Psoas muscle (tissue), 7 donors: ENCODE measurements at regions not wholly inside any gene's neighbourhood (a gene's known extent, or its start where the extent isn't known, plus 50 kb on each side); places are given as distances from the start of the nearest gene placed in this dataset.

Source experiments
- ATAC-seq, 4 donors: fragments of 200-7000 bp; cut with Tn5 transposase; one replicate each; pipeline ENCODE4 v1.9.1; 2020; ENCODE audit warnings: moderate library complexity in 3 of 4, mild to moderate bottlenecking in 2 of 4
- DNase-seq, 2 donors: peaks; one replicate each; pipeline ENCODE4 v3.0.0-alpha.2; 2020
- H3K27ac ChIP-seq: fragments of 200-600 bp; one replicate; pipeline ENCODE4 v1.8.0; 2022
- H3K27me3 ChIP-seq, 3 donors: fragments of 200-600 bp in 1 of 3; one replicate each; pipeline versions ENCODE4 v1.6.1 to v1.8.0; 2013 to 2022; ENCODE audit warnings: low read length in 2 of 3, mild to moderate bottlenecking in 2 of 3, moderate library complexity in 1 of 3; ENCODE audit not compliant: insufficient read depth in 3 of 3
- H3K36me3 ChIP-seq, 2 donors: fragments of 200-600 bp in 1 of 2; one replicate each; pipeline versions ENCODE4 v1.6.1 to v1.8.0; 2013 to 2022; ENCODE audit warnings: low read depth in 1 of 2, mild to moderate bottlenecking in 1 of 2, moderate library complexity in 1 of 2; ENCODE audit not compliant: insufficient read depth in 1 of 2
- H3K4me1 ChIP-seq: fragments of 200-600 bp; one replicate; pipeline ENCODE4 v1.8.0; 2022
- H3K4me3 ChIP-seq: fragments of 200-600 bp; one replicate; pipeline ENCODE4 v1.8.0; 2022; ENCODE audit warnings: mild to moderate bottlenecking
- H3K9me3 ChIP-seq: fragments of 200-600 bp; one replicate; pipeline ENCODE4 v1.8.0; 2022
- WGBS, 3 donors: extraction: QIAGEN DNeasy Blood & Tissue Kit; methylation state at CpG; one replicate each; pipeline versions ENCODE4 v1.1.6 to v1.1.7; 2013; 5-methylcytosine and 5-hydroxymethylcytosine counted together
- intact Hi-C, 2 donors: fragments of 100-400 bp; cut with DNase I; formaldehyde crosslinking; loops; one replicate each; pipeline versions ENCODE4 v1.11.0 to v1.14.2; 2022
- TF ChIP-seq, protein P1 (sequence below): fragments of 200-600 bp; IDR thresholded peaks from one replicate; pipeline ENCODE4 v1.8.0; 2022; ENCODE audit warnings: antibody characterized with exemption
- donor health status: healthy with polysubstance abuse.
- donor health status: DM: no; HTN: no; CAD: no; lungs with moderate emphysema.
- donor health status: Bipolar disorder and iron deficiency.
- donor health status: healthy.
- donor health status: DM: yes; HTN: yes; CAD: no.
- donor health status: DM: no; HTN: no; CAD: no.
- donor health status: DM: yes; HTN: yes; CAD: no.

DNA sequence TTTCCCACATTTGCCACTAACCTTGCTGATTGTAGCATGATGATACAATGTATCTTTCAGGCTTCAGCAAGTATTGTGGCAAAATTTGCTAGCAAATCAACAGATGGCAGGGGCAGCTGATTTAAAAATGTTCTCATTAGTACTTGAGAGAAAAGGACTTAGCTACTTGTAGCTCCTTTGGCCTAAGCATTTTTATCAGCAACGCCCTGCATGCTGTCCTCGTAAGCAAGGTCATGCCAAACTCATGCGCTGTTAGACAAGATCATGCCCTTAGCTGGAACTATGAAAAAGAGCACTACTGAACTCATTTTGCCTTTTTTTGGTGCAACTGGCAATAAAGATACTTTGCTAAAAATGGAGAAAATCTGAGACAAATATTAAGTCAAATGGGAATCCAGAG is 197.1 kb downstream of the ICE1 start:
- 89 to 96% (median 92%) methylated on average over 3 of the region's 3 CpGs for WGBS, 3 donors
- H3K4me3 ChIP-seq: no peak overlapping the region
- H3K9me3 ChIP-seq: peaks cover 8% of the 10 kb centered on the region
- intact Hi-C loops: no loop called here
- TF ChIP-seq, protein P1, sequence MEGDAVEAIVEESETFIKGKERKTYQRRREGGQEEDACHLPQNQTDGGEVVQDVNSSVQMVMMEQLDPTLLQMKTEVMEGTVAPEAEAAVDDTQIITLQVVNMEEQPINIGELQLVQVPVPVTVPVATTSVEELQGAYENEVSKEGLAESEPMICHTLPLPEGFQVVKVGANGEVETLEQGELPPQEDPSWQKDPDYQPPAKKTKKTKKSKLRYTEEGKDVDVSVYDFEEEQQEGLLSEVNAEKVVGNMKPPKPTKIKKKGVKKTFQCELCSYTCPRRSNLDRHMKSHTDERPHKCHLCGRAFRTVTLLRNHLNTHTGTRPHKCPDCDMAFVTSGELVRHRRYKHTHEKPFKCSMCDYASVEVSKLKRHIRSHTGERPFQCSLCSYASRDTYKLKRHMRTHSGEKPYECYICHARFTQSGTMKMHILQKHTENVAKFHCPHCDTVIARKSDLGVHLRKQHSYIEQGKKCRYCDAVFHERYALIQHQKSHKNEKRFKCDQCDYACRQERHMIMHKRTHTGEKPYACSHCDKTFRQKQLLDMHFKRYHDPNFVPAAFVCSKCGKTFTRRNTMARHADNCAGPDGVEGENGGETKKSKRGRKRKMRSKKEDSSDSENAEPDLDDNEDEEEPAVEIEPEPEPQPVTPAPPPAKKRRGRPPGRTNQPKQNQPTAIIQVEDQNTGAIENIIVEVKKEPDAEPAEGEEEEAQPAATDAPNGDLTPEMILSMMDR: no peak
- no peaks in the 10 kb centered on the region for H3K4me1 ChIP-seq
- DNase-seq (no peak), ATAC-seq (no peak)
- no peaks in the 10 kb centered on the region for H3K27me3 ChIP-seq
- H3K27ac ChIP-seq: no peak overlapping the region
- H3K36me3 ChIP-seq: no peaks in the 10 kb centered on the region

DNA sequence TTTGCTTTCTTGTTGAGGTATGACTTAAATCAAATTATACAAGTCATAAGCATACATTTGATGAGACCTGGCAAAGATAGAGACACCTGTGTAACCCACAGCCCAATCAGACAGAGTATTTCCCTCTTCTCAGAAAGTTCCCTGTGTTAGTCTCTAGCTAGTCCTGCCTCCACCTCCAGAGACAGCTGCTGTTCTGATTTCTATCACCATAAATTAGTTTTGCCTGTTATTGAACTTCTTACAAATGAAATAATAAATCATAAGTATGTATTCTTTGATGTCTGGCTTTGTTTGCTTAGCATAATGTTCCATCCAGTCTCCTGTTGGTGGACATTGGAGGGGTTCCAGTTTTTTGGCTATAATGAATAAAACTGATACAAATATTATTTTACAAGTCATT is 194.5 kb downstream of the ICE1 start:
- intact Hi-C loops: no loop called here
- ATAC-seq: no peak
- H3K27me3 ChIP-seq: no peaks in the 10 kb centered on the region
- H3K4me3 ChIP-seq: no peak overlapping the region
- no peaks in the 10 kb centered on the region for H3K9me3 ChIP-seq
- H3K36me3 ChIP-seq: no peaks in the 10 kb centered on the region
- no peak for DNase-seq
- H3K4me1 ChIP-seq: no peaks in the 10 kb centered on the region
- no peak overlapping the region for H3K27ac ChIP-seq
- TF ChIP-seq, protein P1: no peak

DNA sequence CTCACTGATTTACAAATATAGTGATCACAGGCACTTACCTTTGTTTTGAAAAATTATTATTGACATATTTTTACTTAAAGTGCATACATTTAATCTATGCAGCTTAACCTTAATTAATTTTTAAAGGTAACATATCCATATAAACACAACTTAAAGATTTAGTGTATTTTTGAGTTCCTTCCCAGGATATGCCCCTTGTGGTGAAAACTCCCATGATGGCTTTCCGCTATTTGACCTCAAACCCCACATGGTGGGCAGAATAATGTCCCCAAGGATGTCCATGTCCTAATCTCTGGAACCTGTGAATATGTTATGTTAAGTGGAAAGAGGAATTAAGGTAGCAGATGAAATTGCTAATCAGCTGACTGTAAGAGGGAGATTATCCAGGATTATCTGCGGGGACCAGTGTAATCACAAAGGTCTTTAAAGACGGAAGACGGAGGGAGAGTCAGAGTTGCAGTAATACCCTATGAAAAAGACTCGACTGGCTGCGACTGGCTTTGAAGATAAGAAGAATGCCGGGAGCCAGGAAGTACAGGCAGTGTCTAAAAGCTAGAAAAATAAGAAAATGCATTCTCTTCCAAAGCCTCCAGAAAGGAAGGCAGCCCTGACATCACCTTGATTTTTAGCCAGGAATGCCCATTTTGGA is 193.9 kb downstream of the ICE1 start:
- TF ChIP-seq, protein P1: no peak
- DNase-seq (no peak), ATAC-seq (no peak)
- Histone ChIP-seq H3K4me1 (no peaks in the 10 kb centered on the region), H3K9me3 (no peaks in the 10 kb centered on the region), H3K4me3 (no peak overlapping the region), H3K36me3 (no peaks in the 10 kb centered on the region), H3K27me3 (no peaks in the 10 kb centered on the region), H3K27ac (no peak overlapping the region)
- intact Hi-C loops: no loop called here
- WGBS, 3 donors: 46 to 52% (median 48%) methylated on average over 7 of the region's 7 CpGs

DNA sequence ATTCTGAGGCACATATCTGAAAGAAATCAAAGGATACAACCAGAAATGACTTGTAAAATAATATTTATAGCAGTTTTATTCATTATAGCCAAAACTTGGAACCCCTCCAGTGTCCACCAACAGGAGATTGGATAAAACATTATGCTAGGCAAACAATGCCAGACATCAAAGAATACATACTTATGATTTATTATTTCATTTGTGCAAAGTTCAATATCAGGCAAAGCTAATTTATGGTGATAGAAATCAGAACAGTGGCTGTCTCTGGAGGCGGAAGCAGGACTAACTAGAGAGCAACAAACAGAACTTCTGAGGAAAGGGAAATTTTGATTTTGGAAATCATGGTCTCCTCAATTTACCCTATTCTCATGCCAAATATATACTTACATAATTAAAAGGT is 193.1 kb downstream of the ICE1 start:
- intact Hi-C loops: no loop called here
- 63 to 92% (median 89%) methylated on average over 1 of the region's 1 CpG for WGBS, 3 donors

More for the DNA sequence above, 193.1 kb downstream of the ICE1 start:
- H3K27ac ChIP-seq: no peak overlapping the region
- no peaks in the 10 kb centered on the region for H3K36me3 ChIP-seq
- TF ChIP-seq, protein P1: no peak
- DNase-seq (no peak), ATAC-seq (no peak)
- H3K4me3 ChIP-seq: no peak overlapping the region
- no peaks in the 10 kb centered on the region for H3K4me1 ChIP-seq
- no peaks in the 10 kb centered on the region for H3K9me3 ChIP-seq
- H3K27me3 ChIP-seq: no peaks in the 10 kb centered on the region
